KMS-11 (cell line): ENCODE measurements at regions not wholly inside any gene's neighbourhood (a gene's known extent, or its start where the extent isn't known, plus 50 kb on each side); places are given as distances from the start of the nearest gene placed in this dataset.

Experiments
- H2AFZ ChIP-seq: fragments of 200-600 bp; sonication (generic); 2 replicates; pipeline ENCODE4 v1.6.1; 2016; ENCODE audit warnings: antibody characterized with exemption, mixed run types, low read depth
- H3K27ac ChIP-seq: fragments of 200-600 bp; sonication (generic); 2 replicates; pipeline ENCODE4 v1.6.1; 2016; ENCODE audit warnings: mild to moderate bottlenecking, mixed run types
- H3K27me3 ChIP-seq: fragments of 200-600 bp; sonication (generic); 2 replicates; pipeline ENCODE4 v1.6.1; 2017; ENCODE audit warnings: mild to moderate bottlenecking, low read depth, mixed run types, moderate library complexity; ENCODE audit not compliant: insufficient read depth
- H3K36me3 ChIP-seq: fragments of 200-600 bp; sonication (generic); 2 replicates; pipeline ENCODE4 v1.6.1; 2017; ENCODE audit warnings: mild to moderate bottlenecking, mixed run types; ENCODE audit not compliant: insufficient read depth
- H3K4me1 ChIP-seq: fragments of 200-600 bp; sonication (generic); 2 replicates; pipeline ENCODE4 v1.6.1; 2016; ENCODE audit warnings: mild to moderate bottlenecking, low read depth, mixed run types; ENCODE audit not compliant: poor library complexity, severe bottlenecking
- H3K4me2 ChIP-seq: fragments of 200-600 bp; sonication (generic); 2 replicates; pipeline ENCODE4 v1.7.0; 2016; ENCODE audit warnings: mild to moderate bottlenecking, mixed run types
- H3K4me3 ChIP-seq: fragments of 200-600 bp; sonication (generic); IDR thresholded peaks from 2 replicates; pipeline ENCODE4 v1.6.1; 2017; ENCODE audit warnings: low read depth, low read length, mixed read lengths; ENCODE audit not compliant: insufficient read depth
- H3K79me2 ChIP-seq: fragments of 200-600 bp; sonication (generic); 2 replicates; pipeline ENCODE4 v1.6.1; 2016; ENCODE audit warnings: low read depth, mixed run types; ENCODE audit not compliant: insufficient read depth
- H3K9ac ChIP-seq: fragments of 200-600 bp; sonication (generic); 2 replicates; pipeline ENCODE4 v1.6.1; 2016; ENCODE audit warnings: mild to moderate bottlenecking, mixed run types
- H4K20me1 ChIP-seq: fragments of 200-600 bp; sonication (generic); 2 replicates; pipeline ENCODE4 v1.6.1; 2016; ENCODE audit warnings: mild to moderate bottlenecking, mixed run types; ENCODE audit not compliant: insufficient read depth
- CTCF ChIP-seq: fragments of 200-600 bp; sonication (generic); conservative IDR thresholded peaks from 2 replicates; pipeline ENCODE4 v1.6.1; 2017; ENCODE audit warnings: low read depth, mild to moderate bottlenecking, antibody characterized with exemption, low read length, moderate library complexity, mixed read lengths

GRCh38 chr4:65028592-65028991 lies 619.3 kb upstream of the TECRL start:
- Histone ChIP-seq H3K9ac (no peak overlapping the region), H3K79me2 (no peaks in the 10 kb centered on the region), H2AFZ (no peak overlapping the region)

GRCh38 chr4:65023883-65024670 lies 614.8 kb upstream of the TECRL start:
- Histone ChIP-seq H3K27me3 (no peaks in the 10 kb centered on the region), H3K36me3 (no peaks in the 10 kb centered on the region), H4K20me1 (no peaks in the 10 kb centered on the region), H3K4me3 (no peak overlapping the region), H3K27ac (no peak overlapping the region), H3K9ac (no peak overlapping the region), H2AFZ (no peak overlapping the region), H3K79me2 (no peaks in the 10 kb centered on the region), H3K4me2 (no peak overlapping the region), H3K4me1 (no peaks in the 10 kb centered on the region)
- no peak for TF ChIP-seq CTCF

More at GRCh38 chr4:65028592-65028991, 619.3 kb upstream of the TECRL start:
- no peaks in the 10 kb centered on the region for H3K4me1 ChIP-seq
- no peaks in the 10 kb centered on the region for H4K20me1 ChIP-seq
- H3K27me3 ChIP-seq, result no peaks in the 10 kb centered on the region
- H3K4me3 ChIP-seq, result no peak overlapping the region
- H3K36me3 ChIP-seq, result no peaks in the 10 kb centered on the region
- no peak overlapping the region for H3K27ac ChIP-seq
- H3K4me2 ChIP-seq, result no peak overlapping the region
- TF ChIP-seq CTCF, result no peak

- Histone ChIP-seq H2AFZ (no peak overlapping the region), H3K27ac (no peak overlapping the region), H3K27me3 (no peaks in the 10 kb centered on the region), H4K20me1 (no peaks in the 10 kb centered on the region), H3K4me1 (no peaks in the 10 kb centered on the region), H3K9ac (no peak overlapping the region), H3K79me2 (no peaks in the 10 kb centered on the region), H3K36me3 (no peaks in the 10 kb centered on the region), H3K4me2 (no peak overlapping the region), H3K4me3 (no peak overlapping the region)
- no peak for TF ChIP-seq CTCF
These were observed 613.8 kb upstream of the TECRL start for GRCh38 chr4:65023081-65023480.

- H2AFZ ChIP-seq, result no peak overlapping the region
- TF ChIP-seq CTCF, result no peak
- H3K9ac ChIP-seq, result no peak overlapping the region
- H3K4me1 ChIP-seq, result no peaks in the 10 kb centered on the region
- H3K36me3 ChIP-seq, result no peaks in the 10 kb centered on the region
- H3K79me2 ChIP-seq, result no peaks in the 10 kb centered on the region
- H3K27ac ChIP-seq, result no peak overlapping the region
- no peak overlapping the region for H3K4me2 ChIP-seq
- no peaks in the 10 kb centered on the region for H4K20me1 ChIP-seq
- H3K4me3 ChIP-seq, result no peak overlapping the region
- no peaks in the 10 kb centered on the region for H3K27me3 ChIP-seq
These were observed 612.5 kb upstream of the TECRL start for GRCh38 chr4:65021737-65022136.
